HK-2 (cell line): ENCODE measurements at regions not wholly inside any gene's neighbourhood (a gene's known extent, or its start where the extent isn't known, plus 50 kb on each side); places are given as distances from the start of the nearest gene placed in this dataset.
"Not testable (repeated sequence)": the region's sequence is repeated elsewhere in the genome, so short reads cannot be mapped to it uniquely, and the experiment has no call there.

Experiments used
- DNase-seq: peaks from one replicate; pipeline ENCODE4 v3.0.0-alpha.2; 2018; ENCODE audit not compliant: unreplicated experiment

DNA sequence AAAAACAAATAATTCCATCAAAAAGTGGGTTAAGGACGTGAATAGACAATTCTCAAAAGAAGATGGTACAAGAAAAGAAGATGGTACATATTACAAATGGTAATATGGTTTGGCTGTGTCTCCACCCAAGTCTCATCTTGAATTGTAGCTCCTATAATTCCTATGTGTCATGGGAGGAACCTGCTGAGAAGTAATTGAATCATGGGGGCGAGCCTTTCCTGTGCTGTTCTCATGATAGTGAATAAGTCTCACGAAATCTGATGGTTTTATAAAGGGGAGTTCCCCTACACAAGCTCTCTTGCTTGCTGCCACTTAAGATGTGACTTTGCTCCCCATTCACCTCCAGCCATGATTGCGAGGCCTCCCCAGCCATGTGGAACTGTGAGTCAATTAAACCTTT is 172.9 kb downstream of the C11orf91 start:
- not testable (repeated sequence) for DNase-seq

DNA sequence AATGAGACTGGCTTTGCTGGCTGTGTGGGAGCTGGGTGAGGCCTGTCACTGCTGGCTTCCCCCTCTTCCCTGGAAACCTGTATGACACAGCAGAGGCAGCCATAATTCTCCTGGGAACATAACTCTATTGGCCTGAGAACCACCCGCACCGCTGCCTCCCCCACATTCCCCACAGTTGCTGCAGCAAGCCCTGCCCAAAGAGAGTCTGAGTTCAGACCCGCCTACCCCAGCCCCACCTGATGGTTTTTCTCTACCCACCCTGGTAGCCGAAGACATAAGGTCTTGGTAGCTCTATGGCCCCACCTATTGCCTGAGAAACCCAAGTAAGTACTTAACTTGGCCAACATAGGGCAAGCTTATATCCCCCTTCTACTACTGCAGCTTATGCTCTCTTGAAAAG is 174.8 kb downstream of the C11orf91 start:
- no peak for DNase-seq

DNA sequence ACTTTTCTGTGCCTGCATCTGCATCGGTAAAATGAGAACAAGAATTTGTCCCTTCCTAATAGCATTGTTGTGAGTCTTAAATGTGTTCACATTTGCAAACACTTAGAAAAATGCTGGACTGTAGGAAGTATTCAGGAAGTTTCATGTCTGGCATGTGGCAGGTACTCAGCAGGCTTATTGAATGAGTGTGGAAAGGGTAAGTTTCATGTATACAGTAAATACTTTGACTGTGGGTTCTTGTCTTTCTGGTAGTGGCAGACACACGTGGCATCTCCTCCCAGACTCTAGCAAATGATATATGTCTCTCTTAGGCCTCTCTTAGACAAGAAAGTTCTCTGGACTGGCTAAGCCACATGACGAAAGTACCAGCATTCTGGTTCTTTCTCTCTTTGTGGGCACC is 179.2 kb downstream of the C11orf91 start:
- no peak for DNase-seq

DNA sequence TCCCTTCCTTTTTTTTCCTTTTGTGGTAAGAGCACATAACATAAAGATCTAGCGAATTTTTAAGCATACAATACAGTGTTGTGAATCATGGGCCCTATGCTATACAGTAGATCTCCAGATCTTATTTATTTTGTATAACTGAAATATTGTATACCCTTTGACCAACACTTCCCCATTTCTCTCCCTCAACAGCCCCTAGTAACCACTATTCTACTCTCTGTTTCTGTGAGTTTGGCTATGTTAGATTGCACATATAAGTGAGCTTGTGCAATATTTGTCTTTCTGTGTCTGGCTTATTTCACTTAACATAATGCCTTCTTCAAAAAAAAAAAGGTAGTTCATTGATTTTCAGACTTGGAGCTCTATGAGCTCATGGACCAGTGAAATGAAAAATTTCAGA is 180.5 kb downstream of the C11orf91 start:
- no peak for DNase-seq

DNA sequence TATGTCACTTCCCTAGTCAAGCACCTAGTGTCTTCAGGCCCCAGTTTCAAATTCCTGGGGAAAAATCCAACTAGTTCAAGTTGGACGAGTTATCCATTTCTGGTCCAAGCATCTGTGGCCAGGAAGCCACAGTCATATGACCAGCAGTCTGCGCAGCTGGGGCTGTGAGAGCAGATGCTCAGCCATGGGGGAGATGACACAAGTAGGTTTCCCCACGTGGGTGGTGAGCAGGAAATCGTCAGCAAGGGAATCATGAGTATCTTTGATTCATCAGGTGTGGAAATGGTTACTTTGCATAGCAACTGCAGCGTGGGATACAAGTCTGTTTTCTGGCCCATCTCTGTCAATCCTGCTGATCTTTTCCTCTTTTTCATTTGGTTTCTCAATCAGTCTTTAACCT is 185.3 kb downstream of the C11orf91 start:
- no peak for DNase-seq

DNA sequence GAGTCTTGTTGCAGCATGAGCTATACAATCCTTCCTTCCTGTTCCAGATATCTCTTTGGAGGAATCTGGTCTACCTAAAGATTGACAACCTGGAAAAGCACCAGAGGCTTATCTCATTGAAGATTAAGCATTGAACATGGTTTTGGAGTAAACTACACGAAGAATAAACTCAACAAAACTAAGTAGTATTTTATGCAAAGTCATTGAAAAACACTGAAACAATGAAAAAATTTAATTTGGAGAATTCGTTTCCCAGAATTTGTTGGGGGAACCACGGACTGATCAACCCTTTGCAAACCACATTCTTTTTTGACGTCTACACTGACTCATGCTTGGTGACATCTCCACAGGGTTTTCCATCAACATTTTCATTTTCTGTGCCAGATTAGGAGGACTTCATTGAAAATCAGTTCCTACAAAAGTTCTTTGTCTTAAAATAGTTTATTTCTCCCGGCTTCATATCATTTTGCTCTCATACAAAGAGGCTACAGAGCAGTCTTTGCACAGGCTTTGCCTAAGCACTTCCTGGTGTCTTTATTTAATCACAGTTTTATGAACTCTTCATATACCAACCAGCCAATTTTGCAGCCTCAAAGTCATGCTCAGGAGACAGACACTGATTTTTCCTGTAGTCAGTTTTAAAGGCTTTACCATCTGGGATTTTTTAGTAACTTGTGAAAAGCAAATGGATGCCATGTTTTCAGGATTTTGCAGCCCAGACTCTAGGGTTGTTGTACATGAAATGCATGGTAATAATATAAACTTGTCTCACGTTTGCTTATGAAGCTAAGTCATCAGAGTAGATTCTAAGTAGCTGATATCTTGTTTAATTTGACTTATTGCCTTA is 186.3 kb downstream of the C11orf91 start:
- no peak for DNase-seq

DNA sequence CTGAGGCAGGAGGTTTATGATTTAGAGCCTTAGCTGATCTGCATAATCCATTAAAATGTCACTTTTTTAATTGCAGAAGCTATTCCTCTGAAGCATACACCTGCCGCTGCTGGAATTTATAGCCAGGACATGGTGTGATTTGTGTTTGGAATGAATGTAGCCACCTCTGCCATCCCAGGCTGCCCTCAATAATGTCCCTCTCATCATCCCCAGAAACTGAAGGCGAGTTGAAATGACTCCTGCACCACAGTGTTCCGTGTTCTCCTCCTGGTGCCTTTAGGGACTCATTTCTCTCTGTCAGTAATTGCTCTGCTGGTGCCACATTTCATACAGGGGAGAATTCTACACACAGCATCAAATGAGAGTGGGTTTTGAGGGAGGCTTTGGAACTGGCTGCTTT is 191.0 kb downstream of the C11orf91 start:
- DNase-seq: no peak

DNA sequence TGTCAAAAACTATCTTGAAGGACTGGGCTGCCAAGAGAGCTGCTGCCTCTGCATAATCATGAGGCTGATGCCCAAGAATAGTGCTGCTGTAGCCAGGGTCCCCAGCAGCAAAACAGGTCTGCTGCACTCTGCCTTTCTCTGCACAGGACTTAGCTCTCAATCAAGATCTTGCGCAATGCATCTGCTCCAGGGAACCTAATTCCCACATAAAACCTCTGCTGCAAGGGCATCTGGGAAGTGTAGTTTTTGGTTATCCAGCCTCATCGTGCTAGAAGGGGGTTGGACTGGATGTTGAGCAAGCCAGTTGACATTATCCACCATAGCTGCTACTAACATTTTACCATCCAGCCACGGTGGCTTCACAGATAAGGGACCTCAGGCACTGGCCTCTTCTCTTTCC is 192.7 kb downstream of the C11orf91 start:
- no peak for DNase-seq

DNA sequence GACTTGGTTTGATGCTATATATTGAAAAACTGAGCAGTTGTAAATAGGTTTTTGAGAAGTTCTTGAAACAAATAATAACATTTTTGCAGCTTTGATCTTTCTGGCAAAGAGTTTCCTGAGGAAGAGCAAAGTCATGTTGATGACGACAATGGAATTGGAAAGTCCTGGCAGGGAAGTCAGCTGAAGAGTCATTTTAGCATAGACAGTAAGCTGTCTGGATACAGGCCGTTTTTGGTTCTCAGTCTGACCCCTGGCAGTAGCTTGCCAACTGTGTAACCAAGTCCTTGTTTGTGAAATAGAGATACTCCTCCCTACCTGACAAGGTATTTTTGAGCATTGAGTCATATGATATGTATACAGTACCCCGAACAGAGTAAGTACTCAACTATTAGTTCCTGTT is 193.3 kb downstream of the C11orf91 start:
- no peak for DNase-seq

DNA sequence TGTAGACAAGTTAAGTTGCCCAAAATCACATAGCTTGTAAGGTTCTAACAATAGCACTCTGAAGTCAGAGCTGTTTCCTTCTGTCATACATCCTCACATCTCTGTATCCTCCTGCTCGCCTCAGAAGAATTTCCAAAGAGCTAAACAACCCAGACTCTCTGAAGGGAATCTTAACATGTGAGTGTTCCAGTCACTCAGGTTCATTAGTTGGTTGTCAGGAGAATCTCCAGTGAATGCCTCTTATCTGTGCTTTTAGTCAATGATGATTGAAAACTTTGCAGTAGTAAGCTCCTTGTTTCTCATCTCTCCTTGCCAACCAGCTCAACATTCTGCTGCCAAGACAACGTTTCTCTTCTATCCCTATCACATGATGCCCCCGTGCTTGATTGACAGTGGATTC is 195.5 kb downstream of the C11orf91 start:
- DNase-seq: no peak

DNA sequence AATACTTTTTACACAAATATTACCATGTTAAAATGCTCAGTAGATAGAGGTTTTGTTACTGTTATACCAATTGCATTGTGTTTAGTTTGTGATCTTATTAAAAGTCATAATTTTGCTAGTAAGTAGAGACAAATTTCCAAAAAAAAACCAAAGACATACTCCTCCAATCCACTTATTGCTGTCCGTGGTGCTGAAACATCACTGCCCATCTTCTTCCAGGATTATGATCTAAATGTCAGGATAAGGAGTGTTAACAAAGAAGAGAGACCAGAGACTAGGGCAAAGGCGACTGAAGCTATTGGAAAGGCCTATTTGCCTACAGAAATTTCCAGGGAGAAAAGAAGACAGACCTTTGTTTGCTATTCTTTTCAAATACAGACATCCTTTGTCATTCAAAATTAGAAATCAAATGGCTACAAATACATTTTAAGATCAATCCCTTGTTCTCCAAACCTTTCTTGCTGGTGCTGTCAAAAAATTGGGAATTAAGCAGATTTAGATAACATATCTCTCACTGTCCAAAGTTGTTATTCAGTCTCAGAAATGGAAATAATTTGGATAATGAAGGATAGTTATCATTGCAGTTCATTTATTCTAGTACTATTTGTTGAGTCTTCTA is 199.7 kb downstream of the C11orf91 start:
- DNase-seq: peak; percentile 2

DNA sequence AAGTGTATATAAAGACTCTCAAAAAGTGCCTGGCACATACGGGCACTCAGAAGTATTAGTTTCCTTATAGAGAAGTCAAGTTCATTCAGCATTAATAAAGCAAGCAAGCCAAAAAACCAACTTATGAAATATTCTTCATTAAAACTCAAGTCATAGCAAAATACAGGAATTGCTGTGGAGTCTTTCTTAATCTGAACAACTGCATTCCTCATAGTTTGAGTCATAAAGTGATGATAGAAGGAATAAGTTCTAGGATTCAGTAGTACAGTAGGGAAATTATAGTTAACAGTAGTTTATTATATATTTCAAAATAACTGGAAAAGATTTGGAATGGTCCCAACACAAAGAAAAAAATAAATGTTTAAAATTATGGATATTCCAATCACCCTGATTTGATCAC is 200.3 kb downstream of the C11orf91 start:
- DNase-seq: no peak

DNA sequence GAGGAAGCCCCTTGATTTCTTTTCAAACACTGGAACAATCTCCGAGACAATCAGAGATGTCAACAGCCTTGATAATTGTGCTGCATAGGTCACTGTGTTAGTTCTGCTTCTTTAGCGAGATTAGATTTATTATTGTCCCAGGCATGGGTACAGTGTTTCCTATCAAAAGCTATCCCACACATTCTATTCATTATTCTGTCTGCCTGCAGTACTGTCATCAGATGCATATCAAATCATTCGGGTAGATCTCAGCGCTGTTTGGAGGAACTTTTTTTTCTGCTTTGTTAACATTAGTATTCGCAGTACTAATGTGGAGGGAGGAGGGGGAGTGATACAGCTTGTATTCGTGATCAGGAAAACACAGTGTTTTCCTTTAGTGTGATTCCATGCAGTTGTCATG is 208.0 kb downstream of the C11orf91 start:
- DNase-seq: no peak

DNA sequence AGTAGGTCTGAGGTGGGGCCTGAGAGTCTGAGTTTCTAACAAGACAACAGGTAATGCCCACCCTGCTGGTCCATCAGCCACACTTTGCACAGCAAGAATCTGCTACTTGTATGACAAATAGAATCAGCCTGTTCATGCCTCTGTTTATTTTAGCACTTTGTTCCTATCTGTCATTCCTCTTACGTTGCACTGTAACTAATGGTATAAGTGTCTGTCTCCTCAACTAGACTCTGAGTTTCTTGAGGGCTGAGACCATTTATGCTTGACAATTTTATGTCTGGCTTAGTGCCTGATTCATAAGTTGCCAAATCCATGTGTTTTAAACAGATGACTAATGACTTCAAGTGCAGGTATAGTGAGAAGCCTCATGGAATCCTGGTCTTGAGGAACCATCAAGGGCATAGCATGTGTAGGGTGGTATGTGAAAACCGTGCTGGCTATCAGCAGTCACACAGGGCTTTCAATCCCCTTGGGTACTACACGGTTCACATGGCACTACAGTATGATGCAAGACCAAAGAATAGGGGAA is 209.7 kb downstream of the C11orf91 start:
- DNase-seq: no peak

DNA sequence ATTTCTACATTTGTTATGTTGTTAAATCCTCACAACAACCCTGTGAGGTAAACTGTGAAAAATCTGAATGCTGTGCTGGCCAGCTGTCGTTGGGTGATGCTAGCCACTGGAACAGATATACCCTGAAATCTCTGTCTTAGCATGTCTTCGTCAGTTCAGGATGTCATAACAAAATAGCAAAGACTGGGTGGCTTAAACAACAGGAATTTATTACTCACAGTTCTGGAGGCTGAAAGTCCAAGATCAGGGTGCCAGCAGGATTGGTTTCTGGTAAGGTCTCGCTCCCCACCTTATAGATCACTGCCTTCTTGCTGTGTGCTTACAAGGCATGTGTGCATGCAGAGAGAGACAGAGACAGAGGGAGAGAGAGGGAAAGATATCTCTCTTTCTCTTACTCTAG is 211.7 kb downstream of the C11orf91 start:
- DNase-seq: no peak

DNA sequence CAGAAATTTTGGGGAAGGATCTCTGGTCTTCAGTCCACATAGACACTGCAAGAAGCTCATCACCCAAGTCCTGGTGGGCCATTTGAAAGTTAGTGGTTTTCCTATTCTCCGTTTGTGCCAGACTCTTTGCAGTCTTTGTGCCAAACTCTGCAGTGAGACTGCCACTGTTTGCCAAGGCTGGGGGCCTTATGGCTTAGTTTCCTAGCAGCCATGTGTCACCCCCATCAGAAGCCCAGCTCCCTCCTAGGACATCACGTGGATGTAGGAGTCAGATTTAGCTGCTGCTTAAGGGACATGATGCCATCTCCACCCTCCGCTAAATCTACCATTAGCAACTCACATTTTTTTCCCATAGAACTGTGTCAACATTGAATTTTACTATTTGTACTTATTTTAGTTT is 220.0 kb downstream of the C11orf91 start:
- DNase-seq: no peak

DNA sequence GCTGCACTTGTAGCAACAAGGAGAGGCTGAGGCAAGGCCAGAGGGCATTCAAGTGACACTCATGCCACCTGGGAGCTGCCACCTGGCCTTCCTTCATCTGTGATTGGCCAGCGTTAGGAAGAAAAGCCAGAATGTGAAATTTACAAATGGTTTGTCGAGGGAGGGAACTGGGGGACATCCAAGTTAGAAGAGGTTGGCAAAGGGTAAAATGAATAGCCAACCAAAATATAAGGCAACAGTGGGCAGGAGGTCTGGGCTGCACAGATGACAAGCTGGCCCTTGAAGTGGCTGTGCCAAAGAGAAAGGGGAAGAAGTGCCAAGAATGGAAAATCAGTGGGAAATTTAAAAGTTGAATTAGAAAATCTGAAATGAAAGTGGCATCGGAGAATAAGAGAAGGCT is 221.4 kb downstream of the C11orf91 start:
- no peak for DNase-seq

DNA sequence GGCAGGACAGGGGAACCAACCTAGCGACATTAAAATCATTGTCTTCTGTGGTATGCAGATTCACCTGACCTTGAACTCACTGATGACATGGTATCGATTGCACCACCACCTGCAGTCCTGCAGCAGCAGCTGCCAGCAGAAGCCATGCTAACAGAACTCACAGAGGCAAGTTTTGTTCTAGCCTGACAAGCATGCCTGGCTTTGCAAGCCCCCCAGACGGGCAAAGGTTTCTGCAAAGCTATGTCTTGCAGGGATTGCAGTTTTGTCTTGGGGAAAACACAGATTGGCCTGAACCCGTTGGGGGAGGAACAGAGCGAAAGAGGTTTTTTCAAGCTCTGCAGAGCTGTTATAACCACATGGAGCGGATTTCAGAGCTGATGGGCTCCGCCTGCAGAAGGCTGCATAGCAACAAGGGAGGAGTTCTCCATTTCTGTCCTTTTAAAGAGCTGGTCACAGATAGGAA is 221.0 kb downstream of the HIPK3 start:
- DNase-seq: no peak

DNA sequence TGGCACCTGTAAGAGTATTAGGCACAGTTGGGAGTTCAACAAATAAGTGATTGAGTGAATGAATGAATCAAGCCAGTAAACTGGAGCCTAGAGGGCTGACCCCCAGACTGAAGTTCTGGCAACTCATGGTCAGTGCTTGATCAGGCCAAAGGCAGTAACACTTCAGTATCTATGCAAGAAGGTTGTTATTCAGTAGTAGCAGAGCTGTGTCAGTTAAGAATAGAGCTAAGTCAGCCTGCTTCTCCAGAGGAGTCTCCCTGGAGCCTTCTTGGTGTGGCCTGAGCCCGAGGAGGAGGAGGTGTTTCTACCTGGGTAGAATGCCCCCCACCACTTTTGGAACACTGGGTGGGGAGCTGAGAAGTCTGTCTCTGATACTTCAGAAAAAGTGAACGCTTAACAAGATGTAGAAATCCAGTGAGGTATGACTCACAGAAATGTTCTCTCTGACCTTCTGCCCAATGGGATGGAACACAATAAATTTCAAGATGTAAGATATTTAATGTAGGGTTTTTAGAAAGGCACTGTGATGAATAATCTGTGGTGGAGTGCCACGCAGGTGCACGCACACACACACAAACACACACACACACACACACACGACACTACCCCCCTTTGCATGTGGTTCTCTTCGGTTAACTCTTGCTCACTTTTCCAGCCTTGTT is 219.9 kb downstream of the HIPK3 start:
- DNase-seq: no peak

DNA sequence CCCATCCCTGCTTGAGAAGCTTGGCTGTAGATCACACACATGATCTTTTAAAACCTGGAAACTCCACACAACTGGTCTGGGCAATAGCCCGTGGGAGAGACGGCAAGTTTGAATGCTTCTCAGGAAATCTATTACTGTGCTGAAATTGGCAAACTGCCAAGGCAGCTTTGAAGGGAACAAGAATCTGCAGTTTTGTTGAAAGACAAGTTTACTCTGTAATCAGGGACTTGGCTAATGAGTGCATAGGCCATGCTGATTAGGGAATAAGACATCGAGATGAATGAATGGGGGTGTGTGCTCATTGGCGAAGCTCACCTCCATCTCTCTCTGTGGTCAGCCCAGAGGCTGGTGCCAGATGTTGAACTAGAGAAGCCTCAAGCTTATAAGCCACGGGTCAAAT is 218.8 kb downstream of the HIPK3 start:
- DNase-seq: no peak

DNA sequence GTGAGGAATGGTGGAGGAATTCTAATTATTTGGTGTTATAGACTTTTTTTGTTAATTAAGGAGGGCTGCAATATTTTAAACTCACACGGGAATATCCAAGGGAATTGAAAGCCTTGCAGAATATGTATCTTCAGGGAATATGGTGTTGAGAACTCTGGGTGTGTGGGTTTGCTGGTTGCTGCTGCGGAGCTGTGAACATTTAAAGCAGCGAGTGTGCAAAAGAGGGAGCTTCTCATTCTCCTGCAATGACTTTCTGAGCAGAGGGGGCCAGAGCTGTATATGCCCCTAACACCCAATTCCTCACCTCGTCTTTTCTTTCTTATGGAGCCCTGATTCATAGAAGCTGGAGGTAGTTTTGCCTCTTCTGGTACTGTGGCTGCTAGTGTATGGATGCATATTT is 217.7 kb downstream of the HIPK3 start:
- no peak for DNase-seq

DNA sequence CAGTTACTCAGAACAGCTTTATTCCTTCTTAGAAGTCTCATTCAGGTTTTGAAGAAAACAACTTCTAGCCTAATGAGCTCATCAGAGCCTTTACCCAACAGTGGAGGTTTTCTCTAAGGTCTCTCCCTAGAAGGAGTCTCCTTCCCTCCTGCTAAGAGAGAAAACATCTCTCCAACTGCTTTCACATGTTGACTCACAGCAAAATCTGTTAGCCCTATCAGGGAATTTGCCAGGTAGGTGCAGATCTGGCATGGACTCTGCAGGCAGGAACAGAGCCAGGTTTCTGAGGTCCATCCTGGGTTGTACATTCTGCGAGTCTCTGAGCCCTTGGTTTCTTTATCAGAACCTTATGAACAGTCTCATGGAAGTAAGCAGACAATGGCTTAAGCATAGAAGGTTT is 214.4 kb downstream of the HIPK3 start:
- no peak for DNase-seq

DNA sequence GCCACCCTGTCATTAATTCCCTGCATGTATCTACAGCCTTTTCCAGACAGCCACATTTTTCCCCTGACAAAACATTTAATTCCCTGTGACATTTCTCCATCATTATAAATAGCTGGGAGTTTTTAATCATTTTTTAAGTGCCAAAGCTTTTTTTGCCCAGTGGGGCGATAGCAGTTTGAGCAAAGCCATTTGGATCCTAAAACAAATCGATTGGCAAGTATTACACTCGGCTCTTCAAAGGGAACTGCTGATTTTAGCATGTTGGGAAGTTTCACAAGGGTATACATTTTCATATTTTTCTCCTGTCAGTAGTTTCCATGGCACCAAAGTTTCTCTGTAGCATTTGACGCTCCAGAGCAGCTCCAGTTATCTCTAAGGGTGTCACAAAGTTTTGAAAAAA is 210.8 kb downstream of the HIPK3 start:
- DNase-seq: no peak
